ENCODE measurements at regions not wholly inside any gene's neighbourhood (a gene's known extent, or its start where the extent isn't known, plus 50 kb on each side); places are given as distances from the start of the nearest gene placed in this dataset.

DNA sequence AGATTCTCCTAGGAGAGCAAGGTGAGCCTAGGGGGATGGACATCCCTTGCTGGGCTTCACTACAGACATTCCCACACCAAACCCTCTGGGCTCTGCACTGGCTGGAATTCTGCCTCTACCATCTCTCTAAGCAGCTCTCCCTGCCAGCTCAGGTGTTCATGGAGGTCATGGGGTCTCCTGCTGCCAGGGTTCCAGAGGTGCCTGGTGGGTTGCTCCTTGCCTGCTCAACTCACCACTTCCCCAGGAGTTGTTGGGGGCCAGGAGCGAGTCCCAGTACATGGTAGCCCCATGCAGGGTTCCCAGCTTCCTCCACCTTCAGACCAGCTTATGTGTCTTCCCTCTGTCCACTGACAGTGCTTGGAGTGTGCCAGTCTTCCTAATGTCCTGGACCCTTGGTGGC lies 167.8 kb upstream of the PAQR3 start (continued):
- TF ChIP-seq, protein P1, sequence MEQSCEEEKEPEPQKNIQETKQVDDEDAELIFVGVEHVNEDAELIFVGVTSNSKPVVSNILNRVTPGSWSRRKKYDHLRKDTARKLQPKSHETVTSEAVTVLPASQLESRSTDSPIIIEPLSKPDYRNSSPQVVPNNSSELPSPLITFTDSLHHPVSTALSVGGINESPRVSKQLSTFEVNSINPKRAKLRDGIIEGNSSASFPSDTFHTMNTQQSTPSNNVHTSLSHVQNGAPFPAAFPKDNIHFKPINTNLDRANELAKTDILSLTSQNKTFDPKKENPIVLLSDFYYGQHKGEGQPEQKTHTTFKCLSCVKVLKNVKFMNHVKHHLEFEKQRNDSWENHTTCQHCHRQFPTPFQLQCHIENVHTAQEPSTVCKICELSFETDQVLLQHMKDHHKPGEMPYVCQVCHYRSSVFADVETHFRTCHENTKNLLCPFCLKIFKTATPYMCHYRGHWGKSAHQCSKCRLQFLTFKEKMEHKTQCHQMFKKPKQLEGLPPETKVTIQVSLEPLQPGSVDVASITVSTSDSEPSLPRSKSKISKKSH (CRISPR knock-in tag; IDR thresholded peaks at IDR 0.05), result no peak
- TF ChIP-seq CBX1 (IDR thresholded peaks at IDR 0.05; ENCODE audit: low read depth) (no peak), NFIX (CRISPR knock-in tag; IDR thresholded peaks at IDR 0.05; ENCODE audit: low read depth) (no peak), EP300 (IDR thresholded peaks at IDR 0.05; ENCODE audit: low read length) (no peak), HNRNPL (IDR thresholded peaks at IDR 0.05; ENCODE audit: low read depth, low read length) (no peak), KLF13 (tag; IDR thresholded peaks at IDR 0.05; ENCODE audit: borderline replicate concordance, low read depth) (no peak), ZZZ3 (IDR thresholded peaks at IDR 0.05) (no peak)
- TF ChIP-seq, protein P2, sequence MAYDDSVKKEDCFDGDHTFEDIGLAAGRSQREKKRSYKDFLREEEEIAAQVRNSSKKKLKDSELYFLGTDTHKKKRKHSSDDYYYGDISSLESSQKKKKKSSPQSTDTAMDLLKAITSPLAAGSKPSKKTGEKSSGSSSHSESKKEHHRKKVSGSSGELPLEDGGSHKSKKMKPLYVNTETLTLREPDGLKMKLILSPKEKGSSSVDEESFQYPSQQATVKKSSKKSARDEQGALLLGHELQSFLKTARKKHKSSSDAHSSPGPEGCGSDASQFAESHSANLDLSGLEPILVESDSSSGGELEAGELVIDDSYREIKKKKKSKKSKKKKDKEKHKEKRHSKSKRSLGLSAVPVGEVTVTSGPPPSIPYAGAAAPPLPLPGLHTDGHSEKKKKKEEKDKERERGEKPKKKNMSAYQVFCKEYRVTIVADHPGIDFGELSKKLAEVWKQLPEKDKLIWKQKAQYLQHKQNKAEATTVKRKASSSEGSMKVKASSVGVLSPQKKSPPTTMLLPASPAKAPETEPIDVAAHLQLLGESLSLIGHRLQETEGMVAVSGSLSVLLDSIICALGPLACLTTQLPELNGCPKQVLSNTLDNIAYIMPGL (CRISPR knock-in tag; IDR thresholded peaks at IDR 0.05), result no peak

Data from K562 (cell line).